ENCODE measurements at regions not wholly inside any gene's neighbourhood (a gene's known extent, or its start where the extent isn't known, plus 50 kb on each side); places are given as distances from the start of the nearest gene placed in this dataset.

DNA sequence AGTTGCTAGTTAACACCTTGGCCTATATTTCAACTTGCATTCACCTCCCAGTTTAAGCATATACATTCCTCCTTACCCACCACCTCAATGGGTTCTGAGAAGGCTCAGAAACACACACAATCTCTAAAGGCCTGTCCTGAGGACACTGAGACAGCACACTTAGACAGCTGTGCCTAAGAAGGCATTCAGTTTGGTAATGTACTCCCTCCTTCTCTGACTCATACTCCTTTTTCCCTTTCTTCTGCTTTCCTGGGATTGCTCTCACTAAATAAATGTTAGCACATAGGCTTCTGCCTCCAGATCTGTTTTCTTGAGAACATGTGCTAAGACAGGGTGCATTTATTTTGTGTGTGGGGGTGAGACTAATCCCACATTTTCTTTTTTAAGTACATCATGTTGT, 456.8 kb upstream of the CDH6 start:
- no peak overlapping the region for H3K4me3 ChIP-seq (ENCODE audit: low read depth, low read length)
- TF ChIP-seq MYC (IDR thresholded peaks at IDR 0.05; ENCODE audit: low read depth, low read length): no peak
- TF ChIP-seq, protein P1, sequence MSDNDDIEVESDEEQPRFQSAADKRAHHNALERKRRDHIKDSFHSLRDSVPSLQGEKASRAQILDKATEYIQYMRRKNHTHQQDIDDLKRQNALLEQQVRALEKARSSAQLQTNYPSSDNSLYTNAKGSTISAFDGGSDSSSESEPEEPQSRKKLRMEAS (IDR thresholded peaks at IDR 0.05; ENCODE audit: low read depth, low read length): no peak
- no peak for TF ChIP-seq POLR2A (IDR thresholded peaks at IDR 0.05; ENCODE audit: extremely low read depth, insufficient read length)
- TF ChIP-seq, protein P2, sequence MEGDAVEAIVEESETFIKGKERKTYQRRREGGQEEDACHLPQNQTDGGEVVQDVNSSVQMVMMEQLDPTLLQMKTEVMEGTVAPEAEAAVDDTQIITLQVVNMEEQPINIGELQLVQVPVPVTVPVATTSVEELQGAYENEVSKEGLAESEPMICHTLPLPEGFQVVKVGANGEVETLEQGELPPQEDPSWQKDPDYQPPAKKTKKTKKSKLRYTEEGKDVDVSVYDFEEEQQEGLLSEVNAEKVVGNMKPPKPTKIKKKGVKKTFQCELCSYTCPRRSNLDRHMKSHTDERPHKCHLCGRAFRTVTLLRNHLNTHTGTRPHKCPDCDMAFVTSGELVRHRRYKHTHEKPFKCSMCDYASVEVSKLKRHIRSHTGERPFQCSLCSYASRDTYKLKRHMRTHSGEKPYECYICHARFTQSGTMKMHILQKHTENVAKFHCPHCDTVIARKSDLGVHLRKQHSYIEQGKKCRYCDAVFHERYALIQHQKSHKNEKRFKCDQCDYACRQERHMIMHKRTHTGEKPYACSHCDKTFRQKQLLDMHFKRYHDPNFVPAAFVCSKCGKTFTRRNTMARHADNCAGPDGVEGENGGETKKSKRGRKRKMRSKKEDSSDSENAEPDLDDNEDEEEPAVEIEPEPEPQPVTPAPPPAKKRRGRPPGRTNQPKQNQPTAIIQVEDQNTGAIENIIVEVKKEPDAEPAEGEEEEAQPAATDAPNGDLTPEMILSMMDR (IDR thresholded peaks at IDR 0.05; ENCODE audit: low read depth, low read length): no peak
- no peak for DNase-seq (ENCODE audit: low read depth)

DNA sequence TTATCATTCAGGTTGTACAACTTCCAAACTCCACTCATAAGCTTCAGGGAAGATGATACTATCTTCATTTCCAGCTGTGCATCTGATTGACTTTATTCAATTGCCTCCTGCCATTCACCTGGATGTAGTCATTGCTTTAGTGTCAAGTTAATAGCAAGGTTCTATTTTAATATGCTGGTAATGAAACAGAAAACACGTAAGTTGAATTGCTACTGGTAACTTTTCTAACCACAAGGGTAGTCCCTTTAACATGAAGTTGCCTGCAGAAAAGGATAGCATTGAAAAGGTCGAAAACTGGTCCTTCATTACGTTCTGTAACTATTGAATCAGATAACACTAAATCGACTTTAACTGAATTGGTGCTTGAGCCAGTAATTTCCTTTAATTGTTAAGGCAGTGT, 459.4 kb upstream of the CDH6 start:
- TF ChIP-seq, protein P2 (IDR thresholded peaks at IDR 0.05; ENCODE audit: low read depth, low read length): no peak
- TF ChIP-seq, protein P1 (IDR thresholded peaks at IDR 0.05; ENCODE audit: low read depth, low read length): no peak
- TF ChIP-seq POLR2A (IDR thresholded peaks at IDR 0.05; ENCODE audit: extremely low read depth, insufficient read length) (no peak), MYC (IDR thresholded peaks at IDR 0.05; ENCODE audit: low read depth, low read length) (no peak)
- no peak for DNase-seq (ENCODE audit: low read depth)
- H3K4me3 ChIP-seq (ENCODE audit: low read depth, low read length): no peak overlapping the region

GRCh38 chr5:30725073-30725472, 468.4 kb upstream of the CDH6 start:
- TF ChIP-seq POLR2A (IDR thresholded peaks at IDR 0.05; ENCODE audit: extremely low read depth, insufficient read length): no peak
- TF ChIP-seq, protein P1 (IDR thresholded peaks at IDR 0.05; ENCODE audit: low read depth, low read length): no peak
- TF ChIP-seq, protein P2 (IDR thresholded peaks at IDR 0.05; ENCODE audit: low read depth, low read length): no peak
- TF ChIP-seq MYC (IDR thresholded peaks at IDR 0.05; ENCODE audit: low read depth, low read length): no peak
- no peak overlapping the region for H3K4me3 ChIP-seq (ENCODE audit: low read depth, low read length)
- DNase-seq (ENCODE audit: low read depth): peak; percentile 17

DNA sequence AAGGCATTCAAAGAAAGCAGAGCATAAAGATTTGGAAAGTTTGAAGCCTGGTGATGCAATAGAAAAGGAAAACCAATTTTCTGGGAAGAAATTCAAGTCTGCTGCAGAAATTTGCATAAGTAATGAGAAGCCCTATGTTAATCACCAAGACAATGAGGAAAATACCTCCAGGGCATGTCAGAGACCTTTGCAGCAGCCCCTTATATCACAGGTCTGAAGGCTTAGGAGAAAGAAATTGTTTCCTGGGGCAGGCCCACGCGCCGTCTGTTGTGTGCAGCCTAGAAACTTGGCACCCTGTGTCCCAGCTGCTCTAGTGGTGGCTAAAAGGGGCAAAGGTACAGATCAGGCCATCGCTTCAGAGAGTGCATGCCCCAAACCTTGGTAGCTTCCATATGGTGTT, 495.3 kb upstream of the CDH6 start:
- H3K4me3 ChIP-seq (ENCODE audit: low read depth, low read length): no peak overlapping the region
- DNase-seq (ENCODE audit: low read depth): no peak
- TF ChIP-seq, protein P2 (IDR thresholded peaks at IDR 0.05; ENCODE audit: low read depth, low read length): no peak
- TF ChIP-seq, protein P1 (IDR thresholded peaks at IDR 0.05; ENCODE audit: low read depth, low read length): no peak

DNA sequence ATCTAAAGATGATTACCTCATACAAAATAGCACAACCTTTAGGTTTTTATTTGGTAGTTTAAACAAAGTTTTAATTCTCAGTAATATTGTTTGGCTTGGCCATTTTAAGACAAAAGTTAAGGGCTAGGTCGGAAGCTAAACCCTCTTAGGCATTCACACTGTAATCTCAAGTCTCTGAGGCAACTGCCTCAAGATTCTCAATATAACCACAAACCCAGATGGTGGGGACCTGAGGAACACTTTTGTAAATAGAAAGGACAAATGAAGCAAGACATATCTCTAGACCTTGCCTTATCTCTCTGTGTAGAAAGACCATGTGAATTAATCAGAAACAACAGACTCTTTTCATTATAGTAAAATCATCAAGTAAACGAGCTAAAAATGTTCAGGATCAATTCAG, 500.2 kb upstream of the CDH6 start:
- DNase-seq (ENCODE audit: low read depth): no peak
- no peak overlapping the region for H3K4me3 ChIP-seq (ENCODE audit: low read depth, low read length)
- TF ChIP-seq MYC (IDR thresholded peaks at IDR 0.05; ENCODE audit: low read depth, low read length) (no peak), POLR2A (IDR thresholded peaks at IDR 0.05; ENCODE audit: extremely low read depth, insufficient read length) (no peak)
- TF ChIP-seq, protein P1 (IDR thresholded peaks at IDR 0.05; ENCODE audit: low read depth, low read length): no peak
- TF ChIP-seq, protein P2 (IDR thresholded peaks at IDR 0.05; ENCODE audit: low read depth, low read length): no peak

DNA sequence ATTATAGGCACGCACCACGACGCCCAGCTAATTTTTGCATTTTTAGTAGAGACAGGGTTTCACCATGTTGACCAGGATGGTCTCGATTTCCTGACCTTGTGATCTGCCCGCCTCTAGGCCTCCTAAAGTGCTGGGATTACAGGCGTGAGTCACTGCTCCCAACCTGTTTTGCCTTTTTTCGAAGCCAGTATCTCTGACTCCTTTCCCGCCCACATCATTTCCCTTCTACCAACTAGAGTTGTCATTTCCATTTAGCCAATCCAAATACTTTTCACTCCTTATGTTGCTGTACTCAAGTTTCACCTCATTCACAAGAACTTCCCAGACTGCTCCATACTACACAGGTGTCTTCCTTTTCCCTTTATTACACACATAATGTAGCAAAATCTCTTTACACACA, 502.6 kb upstream of the CDH6 start:
- H3K4me3 ChIP-seq (ENCODE audit: low read depth, low read length): no peak overlapping the region
- no peak for DNase-seq (ENCODE audit: low read depth)
- no peak for TF ChIP-seq MYC (IDR thresholded peaks at IDR 0.05; ENCODE audit: low read depth, low read length)
- TF ChIP-seq, protein P1 (IDR thresholded peaks at IDR 0.05; ENCODE audit: low read depth, low read length): no peak
- TF ChIP-seq, protein P2 (IDR thresholded peaks at IDR 0.05; ENCODE audit: low read depth, low read length): no peak
- no peak for TF ChIP-seq POLR2A (IDR thresholded peaks at IDR 0.05; ENCODE audit: extremely low read depth, insufficient read length)
